ENCODE measurements at regions not wholly inside any gene's neighbourhood (a gene's known extent, or its start where the extent isn't known, plus 50 kb on each side); places are given as distances from the start of the nearest gene placed in this dataset.

- Histone ChIP-seq H3K9me3 (ENCODE audit: control insufficient read depth, insufficient read depth, low read length) (no peaks in the 10 kb centered on the region), H3K27ac (ENCODE audit: low read depth, low read length) (no peak overlapping the region), H3K27me3 (ENCODE audit: control insufficient read depth, insufficient read depth, low read length) (no peaks in the 10 kb centered on the region), H3K4me3 (ENCODE audit: low read depth, low read length) (no peak overlapping the region)
- no peak for TF ChIP-seq CTCF (IDR thresholded peaks at IDR 0.05; ENCODE audit: low read depth, low read length)
- DNase-seq (ENCODE audit: low read depth, low spot score) = no peak
- ChIA-PET POLR2A (no interaction called here), CTCF (no interaction called here)
These were observed 114.2 kb downstream of the PPP1R3A start for GRCh38 chr7:113804475-113805095.

- no peak for TF ChIP-seq CTCF (IDR thresholded peaks at IDR 0.05; ENCODE audit: low read depth, low read length)
- CTCF ChIA-PET = interaction anchor here (1.6 kb wide), 1 partner anchor 28 kb away, joined by 5 read pairs; no protein-coding TSS in a partner anchor
- DNase-seq (ENCODE audit: low read depth, low spot score) = no peak
- no peak overlapping the region for H3K4me3 ChIP-seq (ENCODE audit: low read depth, low read length)
- no peak overlapping the region for H3K27ac ChIP-seq (ENCODE audit: low read depth, low read length)
- H3K27me3 ChIP-seq (ENCODE audit: control insufficient read depth, insufficient read depth, low read length) = no peaks in the 10 kb centered on the region
- POLR2A ChIA-PET = no interaction called here
- H3K9me3 ChIP-seq (ENCODE audit: control insufficient read depth, insufficient read depth, low read length) = no peaks in the 10 kb centered on the region
These were observed 117.1 kb downstream of the PPP1R3A start for GRCh38 chr7:113801751-113802150.

- Histone ChIP-seq H3K27ac (ENCODE audit: low read depth, low read length) (no peak overlapping the region), H3K4me3 (ENCODE audit: low read depth, low read length) (no peak overlapping the region), H3K9me3 (ENCODE audit: control insufficient read depth, insufficient read depth, low read length) (no peaks in the 10 kb centered on the region), H3K27me3 (ENCODE audit: control insufficient read depth, insufficient read depth, low read length) (no peaks in the 10 kb centered on the region)
- CTCF ChIA-PET = no interaction called here
- DNase-seq (ENCODE audit: low read depth, low spot score) = no peak
- no peak for TF ChIP-seq CTCF (IDR thresholded peaks at IDR 0.05; ENCODE audit: low read depth, low read length)
- POLR2A ChIA-PET = no interaction called here
These were observed 118.0 kb downstream of the PPP1R3A start for GRCh38 chr7:113800826-113801225.

GRCh38 chr7:113799896-113800295 lies 118.9 kb downstream of the PPP1R3A start:
- ChIA-PET CTCF (no interaction called here), POLR2A (no interaction called here)
- no peaks in the 10 kb centered on the region for H3K27me3 ChIP-seq (ENCODE audit: control insufficient read depth, insufficient read depth, low read length)
- no peak overlapping the region for H3K4me3 ChIP-seq (ENCODE audit: low read depth, low read length)
- no peak for TF ChIP-seq CTCF (IDR thresholded peaks at IDR 0.05; ENCODE audit: low read depth, low read length)
- no peak overlapping the region for H3K27ac ChIP-seq (ENCODE audit: low read depth, low read length)
- no peak for DNase-seq (ENCODE audit: low read depth, low spot score)
- no peaks in the 10 kb centered on the region for H3K9me3 ChIP-seq (ENCODE audit: control insufficient read depth, insufficient read depth, low read length)

- no peak overlapping the region for H3K27ac ChIP-seq (ENCODE audit: low read depth, low read length)
- CTCF ChIA-PET = interaction anchor here (0.6 to 3.1 kb wide), 6 partner anchors 9 to 982 kb away, joined by 3 to 26 read pairs (median 4); no protein-coding TSS in a partner anchor
These were observed 121.3 kb downstream of the PPP1R3A start for GRCh38 chr7:113797420-113798010.

More at GRCh38 chr7:113797420-113798010, 121.3 kb downstream of the PPP1R3A start:
- H3K4me3 ChIP-seq (ENCODE audit: low read depth, low read length) = no peak overlapping the region
- no peak for TF ChIP-seq CTCF (IDR thresholded peaks at IDR 0.05; ENCODE audit: low read depth, low read length)
- no peaks in the 10 kb centered on the region for H3K27me3 ChIP-seq (ENCODE audit: control insufficient read depth, insufficient read depth, low read length)
- POLR2A ChIA-PET = interaction anchor here (0.6 to 0.8 kb wide), 2 partner anchors 16 to 1362 kb away, joined by 4 read pairs; no protein-coding TSS in a partner anchor
- H3K9me3 ChIP-seq (ENCODE audit: control insufficient read depth, insufficient read depth, low read length) = no peaks in the 10 kb centered on the region
- no peak for DNase-seq (ENCODE audit: low read depth, low spot score)

Measured in AG04450 (cell line).